ENCODE measurements at regions not wholly inside any gene's neighbourhood (a gene's known extent, or its start where the extent isn't known, plus 50 kb on each side); places are given as distances from the start of the nearest gene placed in this dataset.

GRCh38 chr7:106770191-106770590 lies 94.9 kb upstream of the PIK3CG start:
- intact Hi-C loops (cut with DNase I): no loop called here
- no peaks in the 10 kb centered on the region for H3K36me3 ChIP-seq
- FAIRE-seq (no peak), DNase-seq (no peak), ATAC-seq (no peak)
- H3K27ac ChIP-seq: no peak overlapping the region
- WGBS, 2 donors: 61 to 66% methylated on average over 2 of the region's 2 CpGs
- no peak overlapping the region for H3K4me3 ChIP-seq
- no peaks in the 10 kb centered on the region for H3K9me3 ChIP-seq
- no peaks in the 10 kb centered on the region for H3K4me1 ChIP-seq
- H3K27me3 ChIP-seq: no peaks in the 10 kb centered on the region
- TF ChIP-seq CTCF (IDR thresholded peaks at IDR 0.05): no peak

- Histone ChIP-seq H3K27me3 (no peaks in the 10 kb centered on the region), H3K27ac (no peak overlapping the region), H3K36me3 (no peaks in the 10 kb centered on the region), H3K4me1 (no peaks in the 10 kb centered on the region), H3K9me3 (no peaks in the 10 kb centered on the region), H3K4me3 (no peak overlapping the region)
- intact Hi-C loops (cut with DNase I): no loop called here
- no peak for TF ChIP-seq CTCF (IDR thresholded peaks at IDR 0.05)
- ATAC-seq (no peak), FAIRE-seq (no peak), DNase-seq (no peak)
- WGBS, 2 donors: 75 to 88% methylated on average over 3 of the region's 3 CpGs
Observed at GRCh38 chr7:106772655-106773108, 92.4 kb upstream of the PIK3CG start.

- Histone ChIP-seq H3K27ac (no peak overlapping the region), H3K4me3 (no peak overlapping the region), H3K4me1 (no peaks in the 10 kb centered on the region), H3K36me3 (no peaks in the 10 kb centered on the region), H3K27me3 (no peaks in the 10 kb centered on the region), H3K9me3 (no peaks in the 10 kb centered on the region)
- intact Hi-C loops (cut with DNase I): no loop called here
- FAIRE-seq (no peak), DNase-seq (no peak), ATAC-seq (no peak)
- WGBS, 2 donors: 55 to 76% methylated on average over 1 of the region's 1 CpG
- no peak for TF ChIP-seq CTCF (IDR thresholded peaks at IDR 0.05)
Observed at GRCh38 chr7:106773228-106773627, 91.9 kb upstream of the PIK3CG start.

GRCh38 chr7:106773721-106774120 lies 91.4 kb upstream of the PIK3CG start:
- intact Hi-C loops (cut with DNase I): no loop called here
- H3K36me3 ChIP-seq: no peaks in the 10 kb centered on the region
- DNase-seq (no peak), FAIRE-seq (no peak), ATAC-seq (no peak)
- WGBS, 2 donors: 88 to 94% methylated on average over 2 of the region's 2 CpGs
- no peak for TF ChIP-seq CTCF (IDR thresholded peaks at IDR 0.05)
- H3K9me3 ChIP-seq: no peaks in the 10 kb centered on the region
- no peaks in the 10 kb centered on the region for H3K4me1 ChIP-seq
- no peak overlapping the region for H3K27ac ChIP-seq
- no peak overlapping the region for H3K4me3 ChIP-seq
- H3K27me3 ChIP-seq: no peaks in the 10 kb centered on the region

- no peak for FAIRE-seq
- WGBS, 2 donors: 80 to 84% methylated on average over 4 of the region's 4 CpGs
Observed at GRCh38 chr7:106774213-106774767, 90.8 kb upstream of the PIK3CG start.

More at GRCh38 chr7:106774213-106774767, 90.8 kb upstream of the PIK3CG start:
- no peak for TF ChIP-seq CTCF (IDR thresholded peaks at IDR 0.05)
- DNase-seq (no peak), ATAC-seq (no peak)
- intact Hi-C loops (cut with DNase I): no loop called here
- Histone ChIP-seq H3K4me1 (no peaks in the 10 kb centered on the region), H3K4me3 (no peak overlapping the region), H3K27ac (no peak overlapping the region), H3K36me3 (no peaks in the 10 kb centered on the region), H3K27me3 (no peaks in the 10 kb centered on the region), H3K9me3 (no peaks in the 10 kb centered on the region)

All from pancreas (tissue), 10 donors.